Lower leg skin (tissue), 3 donors: ENCODE measurements at regions not wholly inside any gene's neighbourhood (a gene's known extent, or its start where the extent isn't known, plus 50 kb on each side); places are given as distances from the start of the nearest gene placed in this dataset.

Experiments
- POLR2A ChIP-seq, 2 donors: fragments of 450-650 bp; IDR thresholded peaks; one replicate each; pipeline ENCODE4 v1.6.1; 2016 to 2017; ENCODE audit warnings: antibody characterized with exemption in 2 of 2, mild to moderate bottlenecking in 1 of 2, moderate library complexity in 1 of 2
- TF ChIP-seq, protein P1 (sequence below), 3 donors: fragments of 450-650 bp; IDR thresholded peaks; one replicate each; pipeline ENCODE4 v1.5.1; 2016; ENCODE audit warnings: antibody characterized with exemption in 3 of 3, mild to moderate bottlenecking in 3 of 3, moderate library complexity in 2 of 3

- no peak for TF ChIP-seq POLR2A (IDR thresholded peaks at IDR 0.05)
- TF ChIP-seq, protein P1, sequence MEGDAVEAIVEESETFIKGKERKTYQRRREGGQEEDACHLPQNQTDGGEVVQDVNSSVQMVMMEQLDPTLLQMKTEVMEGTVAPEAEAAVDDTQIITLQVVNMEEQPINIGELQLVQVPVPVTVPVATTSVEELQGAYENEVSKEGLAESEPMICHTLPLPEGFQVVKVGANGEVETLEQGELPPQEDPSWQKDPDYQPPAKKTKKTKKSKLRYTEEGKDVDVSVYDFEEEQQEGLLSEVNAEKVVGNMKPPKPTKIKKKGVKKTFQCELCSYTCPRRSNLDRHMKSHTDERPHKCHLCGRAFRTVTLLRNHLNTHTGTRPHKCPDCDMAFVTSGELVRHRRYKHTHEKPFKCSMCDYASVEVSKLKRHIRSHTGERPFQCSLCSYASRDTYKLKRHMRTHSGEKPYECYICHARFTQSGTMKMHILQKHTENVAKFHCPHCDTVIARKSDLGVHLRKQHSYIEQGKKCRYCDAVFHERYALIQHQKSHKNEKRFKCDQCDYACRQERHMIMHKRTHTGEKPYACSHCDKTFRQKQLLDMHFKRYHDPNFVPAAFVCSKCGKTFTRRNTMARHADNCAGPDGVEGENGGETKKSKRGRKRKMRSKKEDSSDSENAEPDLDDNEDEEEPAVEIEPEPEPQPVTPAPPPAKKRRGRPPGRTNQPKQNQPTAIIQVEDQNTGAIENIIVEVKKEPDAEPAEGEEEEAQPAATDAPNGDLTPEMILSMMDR (IDR thresholded peaks at IDR 0.05), result no peak
Observed at GRCh38 chr11:37076866-37077265, 478.8 kb upstream of the RAG2 start.
